Mucosa of gallbladder (tissue), 1 donor: ENCODE measurements at regions not wholly inside any gene's neighbourhood (a gene's known extent, or its start where the extent isn't known, plus 50 kb on each side); places are given as distances from the start of the nearest gene placed in this dataset.
"Not testable (repeated sequence)": the region's sequence is repeated elsewhere in the genome, so short reads cannot be mapped to it uniquely, and the experiment has no call there.

Experiments
- DNase-seq: peaks from one replicate; pipeline ENCODE4 v3.0.0-alpha.2; 2020; ENCODE audit warnings: low spot score
- donor health status: DM: no; HTN: no; CAD: no.

DNA sequence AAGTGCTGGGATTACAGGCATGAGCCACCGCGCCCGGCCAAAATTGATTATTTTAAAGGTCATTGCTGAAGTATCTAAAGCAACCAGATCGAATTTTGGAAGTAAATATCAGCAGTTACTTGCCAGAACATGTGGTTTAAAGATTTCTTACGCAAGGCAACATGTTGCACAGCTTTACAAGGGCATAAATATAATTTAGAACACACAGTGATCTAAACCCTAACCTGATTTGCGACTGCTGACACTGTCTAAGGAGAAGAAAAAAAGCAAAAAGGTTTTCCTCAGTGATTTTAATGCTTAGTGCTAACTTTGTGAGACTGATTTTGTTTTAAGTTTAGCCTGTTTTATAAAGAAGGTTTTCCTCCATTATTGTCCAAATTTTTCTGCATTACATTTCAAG, 569.9 kb upstream of the LINC00305 start:
- no peak for DNase-seq

DNA sequence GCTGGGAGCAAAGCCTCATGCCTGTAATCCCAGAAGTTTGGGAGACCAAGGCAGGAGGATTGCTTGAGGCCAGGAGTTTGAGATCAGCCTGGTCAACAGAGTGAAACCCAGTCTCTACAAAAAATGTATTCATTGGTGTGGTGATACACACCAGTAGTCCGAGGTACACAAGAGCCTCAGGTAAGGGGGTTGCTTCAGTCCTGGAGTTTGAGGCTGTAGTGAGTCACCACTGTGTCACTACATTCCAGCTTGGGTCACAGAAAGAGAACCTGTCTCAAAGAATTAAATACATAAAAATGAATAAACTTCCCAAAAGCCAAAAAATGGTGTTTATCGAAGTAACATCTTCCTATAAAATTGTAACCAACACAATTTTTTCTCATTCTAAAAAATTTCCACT, 568.1 kb upstream of the LINC00305 start:
- no peak for DNase-seq

DNA sequence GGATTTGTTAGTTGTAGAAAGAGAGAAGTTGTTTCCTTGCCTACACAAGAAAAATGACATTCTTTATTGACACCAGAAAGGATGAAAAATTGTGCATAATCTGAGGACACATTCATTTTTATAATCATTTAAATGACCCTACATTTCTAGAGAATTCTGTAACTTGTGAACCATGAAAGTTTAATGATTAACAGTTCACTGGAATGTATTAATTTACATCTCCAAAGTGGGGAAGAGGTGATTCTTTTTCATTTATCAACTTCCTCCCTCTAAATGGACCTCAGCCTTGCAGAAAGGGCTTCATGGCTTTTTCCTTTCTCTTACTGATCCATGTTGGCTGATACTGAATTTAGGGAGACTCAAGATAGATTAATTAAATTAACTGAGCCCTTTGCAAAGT, 565.2 kb upstream of the LINC00305 start:
- DNase-seq = no peak

DNA sequence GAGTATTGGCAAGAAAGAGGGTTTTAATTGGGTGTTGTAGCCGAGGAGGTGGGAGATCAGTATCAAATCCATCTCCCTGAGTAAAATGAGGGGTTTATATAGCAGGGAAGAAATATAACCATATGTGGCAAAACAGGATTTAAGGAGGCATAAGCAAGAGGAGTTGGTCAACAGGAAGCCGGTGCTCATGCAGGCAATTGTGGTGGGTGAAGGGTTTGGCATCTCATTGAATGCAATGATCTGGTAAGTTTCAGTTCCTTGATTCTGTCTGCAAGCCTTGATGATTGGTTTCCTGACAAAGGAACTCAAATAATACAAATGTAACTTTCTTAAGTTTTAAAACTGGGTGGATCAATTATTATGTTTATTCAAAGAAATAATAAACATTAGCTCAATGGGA, 564.4 kb upstream of the LINC00305 start:
- DNase-seq = no peak

DNA sequence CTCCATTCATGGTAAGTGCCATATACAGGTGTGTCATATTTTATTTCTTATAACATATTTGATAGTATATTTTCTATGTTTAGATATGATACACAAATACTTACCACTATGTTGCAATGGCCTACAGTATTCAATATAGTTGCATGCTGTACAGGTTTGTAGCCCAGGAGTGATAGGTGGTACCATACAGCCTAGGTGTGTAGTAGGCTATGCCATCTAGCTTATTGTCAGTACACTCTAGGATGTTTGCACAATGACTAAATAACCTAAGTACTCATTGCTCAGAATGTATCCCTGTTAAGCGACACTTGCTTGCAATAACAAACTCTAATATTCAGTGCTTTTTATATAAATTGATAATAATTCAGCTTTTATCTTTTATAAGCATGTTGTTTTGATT, 563.1 kb upstream of the LINC00305 start:
- no peak for DNase-seq

DNA sequence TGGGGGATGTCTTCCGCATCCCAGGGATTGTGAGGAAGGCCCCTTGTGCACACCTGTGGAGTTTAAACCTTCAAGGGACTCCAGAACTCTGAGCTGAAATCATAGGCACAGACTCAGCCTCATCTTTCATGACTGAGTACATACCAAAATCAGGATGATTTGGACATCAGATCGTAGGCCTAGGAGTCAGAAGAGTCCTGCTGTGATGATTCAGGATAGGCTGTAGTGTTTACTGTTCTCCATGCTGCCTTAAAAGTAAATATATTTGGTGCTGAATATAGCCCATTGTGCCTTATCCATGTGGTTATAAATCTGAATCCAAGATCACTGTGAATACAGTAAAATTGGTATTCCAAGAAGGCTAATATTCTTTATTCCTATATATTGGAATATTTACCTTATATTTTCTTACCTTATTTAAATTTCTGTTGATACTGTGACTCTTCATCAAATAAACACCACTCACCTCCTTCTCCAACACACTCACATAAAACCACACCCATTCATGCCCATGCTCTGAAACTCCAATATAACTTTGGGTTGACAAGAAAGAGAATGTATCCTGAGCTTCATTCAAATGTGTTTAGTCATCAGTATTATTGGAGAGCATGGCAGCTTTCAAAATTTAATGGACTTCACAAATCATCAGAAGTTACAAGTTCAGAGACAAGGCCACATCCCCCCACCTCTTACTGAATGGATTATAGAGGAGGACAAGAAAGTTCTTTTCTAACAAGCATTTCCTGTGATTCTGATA, 561.4 kb upstream of the LINC00305 start:
- no peak for DNase-seq

DNA sequence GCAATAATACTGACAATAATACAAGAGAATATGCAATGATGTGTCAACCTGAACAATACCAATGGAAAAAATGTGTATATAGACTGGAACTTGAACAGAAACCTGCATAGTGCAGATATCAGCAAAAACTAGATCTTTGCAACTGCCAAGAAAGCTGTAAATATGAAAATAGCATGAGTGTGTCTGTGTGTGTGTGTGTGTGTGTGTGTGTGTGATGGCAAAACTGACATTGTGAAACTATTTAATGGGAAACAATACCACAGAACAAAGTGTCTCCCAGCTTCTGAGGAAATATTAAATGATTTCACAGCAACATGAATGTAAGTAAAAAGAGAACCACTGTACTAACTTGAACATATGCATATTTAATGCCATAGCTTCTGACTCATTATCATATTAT, 558.2 kb upstream of the LINC00305 start:
- DNase-seq = no peak

DNA sequence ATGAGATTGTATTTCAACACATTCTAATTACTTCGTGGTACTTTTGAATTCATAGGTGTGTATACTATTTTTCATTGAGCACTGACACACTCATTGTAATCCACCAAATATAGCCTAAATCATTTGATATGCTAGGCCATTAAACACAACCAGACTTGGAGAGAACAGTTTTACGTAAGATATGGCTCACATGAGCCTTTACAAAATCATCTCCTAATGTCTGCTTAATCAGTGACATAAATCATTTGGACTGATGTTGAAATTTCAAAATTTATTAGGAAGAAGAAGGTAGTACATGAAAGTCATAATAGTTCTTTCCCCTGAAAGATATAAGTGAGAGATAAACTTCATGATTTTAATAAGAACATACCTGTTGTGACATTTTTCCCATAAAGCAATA, 550.2 kb upstream of the LINC00305 start:
- no peak for DNase-seq

DNA sequence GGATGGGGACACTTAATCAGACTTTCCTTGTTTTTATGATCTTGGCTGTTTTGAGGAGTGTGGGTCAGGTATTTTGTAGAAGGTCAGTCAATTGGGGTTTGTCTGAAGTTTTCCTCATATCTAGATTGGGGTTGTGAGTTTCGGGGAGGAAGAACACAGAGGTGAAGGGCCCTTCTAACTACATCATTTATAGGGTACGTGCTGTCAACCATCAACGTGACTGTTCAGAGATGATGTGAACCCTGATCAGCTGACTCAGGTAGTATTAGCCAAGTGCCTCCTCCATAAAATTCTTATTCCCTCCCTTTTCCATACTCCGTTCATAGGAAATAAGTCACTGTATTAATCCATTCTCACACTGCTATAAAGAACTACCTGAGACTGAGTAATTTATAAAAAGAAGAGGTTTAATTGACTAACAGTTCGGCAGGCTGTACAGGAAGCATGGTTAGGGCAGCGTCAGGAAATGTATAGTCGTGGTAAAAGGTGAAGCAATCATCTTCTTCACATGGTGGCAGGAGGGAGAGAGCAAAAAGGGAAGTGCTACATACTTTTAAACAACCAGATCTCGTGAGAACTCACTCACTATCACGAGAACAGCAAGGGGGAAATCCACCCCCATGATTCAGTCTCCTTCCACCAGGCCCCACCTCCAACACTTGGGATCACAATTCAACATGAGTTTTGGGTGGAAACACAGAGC, 547.1 kb upstream of the LINC00305 start:
- no peak for DNase-seq

DNA sequence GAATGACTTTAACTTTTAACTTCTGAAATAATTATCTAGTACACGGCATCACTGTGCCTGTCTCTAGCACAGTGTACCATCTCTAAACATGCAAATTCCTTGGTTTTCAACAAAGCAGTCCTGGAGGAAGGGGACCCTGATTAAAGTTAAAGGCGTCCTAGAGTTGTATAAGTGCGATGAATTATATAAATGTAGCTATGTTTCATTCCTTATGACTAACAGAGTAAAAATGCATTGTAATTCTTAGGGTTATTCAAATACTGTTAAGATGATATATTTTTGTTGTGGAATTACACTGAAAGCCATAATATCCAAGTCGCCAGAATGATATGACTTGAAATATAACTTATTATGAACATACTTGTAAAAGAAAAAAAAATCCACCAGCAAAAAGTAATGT, 544.9 kb upstream of the LINC00305 start:
- no peak for DNase-seq

DNA sequence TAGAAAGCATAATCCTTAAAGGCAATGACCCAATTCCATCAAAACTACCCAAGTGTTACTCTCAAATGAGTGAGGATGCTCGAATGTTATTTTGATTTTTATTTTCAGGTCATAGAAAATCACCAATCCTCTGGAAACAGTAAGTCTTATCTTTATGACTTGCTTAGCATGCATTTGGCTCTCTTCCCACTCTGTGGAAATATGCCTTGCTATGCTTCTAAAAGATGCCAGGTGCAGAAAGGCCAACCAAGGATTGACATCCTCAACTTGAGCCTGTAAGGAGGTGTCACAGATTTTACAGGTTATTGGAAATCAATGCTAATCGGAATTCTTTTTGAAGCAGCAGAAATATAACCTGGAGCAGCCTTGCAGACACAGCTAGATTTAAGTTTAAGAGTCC, 543.9 kb upstream of the LINC00305 start:
- no peak for DNase-seq

DNA sequence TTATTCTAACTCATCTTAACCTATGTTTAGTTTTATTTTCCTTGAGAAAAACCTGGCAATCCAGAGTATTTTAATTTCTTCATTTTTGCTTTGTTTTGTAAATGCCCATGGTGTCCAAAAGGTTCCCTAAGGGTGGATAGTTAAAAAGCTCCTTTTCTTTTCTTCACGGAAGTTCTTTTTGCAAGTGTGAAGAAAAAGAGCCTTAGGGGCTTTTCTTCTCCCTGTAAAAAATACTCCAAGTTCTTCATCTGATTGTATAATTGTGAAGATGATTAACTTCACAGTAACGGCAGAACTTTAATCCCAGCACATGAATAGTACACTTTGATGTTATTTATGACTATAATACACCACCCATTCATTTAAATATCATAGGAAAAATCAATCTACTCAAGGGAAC, 530.2 kb upstream of the LINC00305 start:
- DNase-seq = no peak

DNA sequence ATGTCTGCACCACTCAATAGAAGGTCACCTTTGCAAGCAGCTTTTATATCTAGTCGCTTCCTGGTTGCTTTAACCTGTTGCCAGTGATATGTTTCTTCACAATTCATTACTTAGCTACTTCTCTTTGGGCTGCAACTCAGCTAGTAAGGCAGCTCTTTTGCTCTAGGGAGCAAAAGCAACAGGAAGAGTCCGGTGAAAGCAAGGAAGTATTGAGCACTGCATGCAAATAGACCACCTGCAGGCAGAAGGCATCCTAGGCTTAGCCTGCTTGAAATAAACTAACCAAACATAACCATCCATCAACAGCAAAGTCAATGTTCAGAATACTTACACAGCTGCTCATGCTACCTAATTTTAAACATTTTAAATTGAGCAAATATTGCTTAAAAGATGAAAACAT, 529.2 kb upstream of the LINC00305 start:
- no peak for DNase-seq

DNA sequence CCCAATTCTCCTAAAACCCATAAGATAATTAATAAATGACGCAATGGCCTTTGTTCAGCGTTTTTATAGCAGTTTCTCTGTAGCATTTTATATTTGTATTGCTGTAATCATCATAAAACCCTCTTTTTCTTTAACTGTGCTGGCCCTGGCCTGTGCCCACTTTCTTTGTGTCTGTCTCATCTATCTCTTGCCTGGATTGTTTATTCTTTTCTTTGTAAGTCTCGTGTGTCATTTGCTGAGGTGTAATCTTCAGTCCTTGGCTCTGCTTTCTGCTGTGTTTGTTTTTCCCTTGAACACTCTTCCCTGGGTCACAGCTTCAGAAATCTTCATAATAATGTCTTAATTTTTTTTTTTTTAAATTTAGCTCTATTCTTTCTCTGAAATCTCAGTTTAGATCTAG, 525.8 kb upstream of the LINC00305 start:
- no peak for DNase-seq

DNA sequence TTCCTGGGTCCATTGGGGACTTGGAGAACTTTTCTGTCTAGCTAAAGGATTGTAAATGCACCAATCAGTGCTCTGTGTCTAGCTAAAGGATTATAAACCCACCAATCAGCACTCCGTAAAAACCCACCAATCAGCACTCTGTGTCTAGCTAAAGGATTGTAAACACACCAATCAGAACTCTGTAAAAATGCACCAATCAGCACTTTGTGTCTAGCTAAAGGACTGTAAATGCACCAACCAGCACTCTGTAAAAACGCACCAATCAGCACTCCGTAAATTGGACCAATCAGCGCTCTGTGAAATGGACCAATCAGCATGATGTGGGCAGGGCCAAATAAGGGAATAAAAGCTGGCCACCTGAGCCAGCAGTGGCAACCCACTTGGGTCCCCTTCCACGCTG, 522.4 kb upstream of the LINC00305 start:
- not testable (repeated sequence) for DNase-seq

DNA sequence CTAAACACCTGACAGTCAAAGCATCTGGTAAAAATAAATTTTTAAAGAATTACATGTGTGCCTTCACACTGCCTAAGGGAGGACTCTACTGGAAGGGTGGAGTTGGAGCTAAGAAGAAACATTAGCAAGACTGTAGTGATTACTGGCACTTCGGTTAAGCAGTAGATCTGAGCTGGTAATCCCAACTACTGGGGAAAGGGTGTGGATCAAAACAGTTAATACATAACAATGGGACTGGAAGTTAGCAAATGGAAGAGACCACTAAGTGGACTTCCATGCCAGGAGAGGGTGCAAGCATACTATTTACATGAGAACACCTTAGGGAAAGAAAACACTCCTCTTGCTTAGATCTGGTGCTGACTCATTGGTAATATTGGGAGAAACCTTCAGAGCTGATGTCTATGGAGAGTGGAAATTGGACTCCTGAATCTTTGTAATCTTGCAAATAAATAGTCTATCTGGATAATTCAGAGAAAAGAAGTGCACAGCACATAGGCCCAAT, 519.6 kb upstream of the LINC00305 start:
- DNase-seq = no peak

DNA sequence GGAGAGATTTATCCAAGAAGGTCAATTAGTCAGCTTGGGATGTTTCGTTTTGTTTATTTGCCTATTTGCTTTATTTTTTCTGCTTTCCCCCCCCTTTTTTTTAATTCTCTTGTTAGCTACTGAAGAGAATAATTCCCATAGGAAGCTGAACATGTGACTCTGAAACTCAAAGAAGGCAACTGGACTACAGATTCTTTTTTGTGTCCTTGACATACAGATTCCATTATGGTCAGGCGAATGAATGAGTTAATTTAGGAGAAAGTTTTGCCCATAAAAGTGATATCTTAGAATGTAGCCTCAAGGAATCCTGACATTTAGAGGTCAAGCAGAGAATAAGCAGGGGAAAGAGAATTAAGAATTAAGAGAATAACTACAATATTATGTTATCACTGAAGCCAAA, 514.2 kb upstream of the LINC00305 start:
- DNase-seq = no peak

DNA sequence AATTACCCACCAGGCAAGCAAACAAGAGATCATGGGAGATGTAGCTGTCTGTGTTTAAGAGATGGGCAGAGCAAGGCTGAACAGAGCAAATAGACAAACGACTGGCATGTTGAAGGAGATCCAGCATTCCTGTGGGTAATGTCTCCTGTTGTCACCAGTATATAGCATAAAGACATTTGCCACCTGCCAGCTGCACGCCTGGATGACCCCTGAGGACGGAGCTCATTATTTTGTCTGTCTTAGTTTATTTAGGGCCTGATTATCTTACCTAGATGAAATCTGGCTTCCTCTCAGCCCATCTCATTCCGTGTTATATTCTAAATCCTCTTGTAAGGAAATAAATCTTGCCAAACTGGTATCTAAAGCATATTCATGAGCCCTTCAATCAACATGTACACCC, 510.3 kb upstream of the LINC00305 start:
- no peak for DNase-seq

DNA sequence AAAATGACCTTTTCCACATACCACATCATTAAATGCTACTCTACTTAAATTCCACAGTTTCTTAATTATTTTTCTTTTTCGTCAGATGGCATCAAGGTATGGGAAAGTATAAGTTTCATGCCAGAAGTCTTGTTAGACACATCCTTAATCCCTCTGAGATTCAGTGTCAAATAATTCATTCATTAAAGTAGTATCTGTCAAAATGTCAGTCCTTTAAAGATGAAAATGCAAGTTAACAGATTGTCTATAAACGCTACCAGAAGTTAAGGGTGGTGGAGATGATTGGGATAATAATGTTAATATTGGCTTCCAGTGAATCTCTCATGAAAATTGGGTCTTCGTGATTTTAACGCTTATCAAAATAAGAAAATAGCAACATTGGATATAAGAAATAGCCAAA, 504.2 kb upstream of the LINC00305 start:
- no peak for DNase-seq

DNA sequence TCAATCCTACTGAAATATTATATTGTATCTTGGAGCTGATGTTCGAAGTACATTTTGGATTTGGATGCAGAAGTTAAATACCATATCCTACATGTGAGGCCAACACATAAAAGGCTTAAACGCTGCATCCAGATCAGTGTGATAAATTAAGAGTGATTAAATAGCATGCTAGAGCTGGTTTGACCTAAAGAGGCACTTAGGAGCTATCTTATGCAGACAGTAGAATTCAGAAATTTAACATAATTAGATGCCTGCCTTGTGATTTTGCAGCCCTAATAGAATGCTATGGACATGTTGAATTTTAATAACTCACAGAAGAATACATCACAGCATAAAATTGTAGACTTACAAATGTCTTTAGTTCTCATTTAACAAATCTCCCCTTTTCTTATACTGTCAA, 501.2 kb upstream of the LINC00305 start:
- DNase-seq = no peak

DNA sequence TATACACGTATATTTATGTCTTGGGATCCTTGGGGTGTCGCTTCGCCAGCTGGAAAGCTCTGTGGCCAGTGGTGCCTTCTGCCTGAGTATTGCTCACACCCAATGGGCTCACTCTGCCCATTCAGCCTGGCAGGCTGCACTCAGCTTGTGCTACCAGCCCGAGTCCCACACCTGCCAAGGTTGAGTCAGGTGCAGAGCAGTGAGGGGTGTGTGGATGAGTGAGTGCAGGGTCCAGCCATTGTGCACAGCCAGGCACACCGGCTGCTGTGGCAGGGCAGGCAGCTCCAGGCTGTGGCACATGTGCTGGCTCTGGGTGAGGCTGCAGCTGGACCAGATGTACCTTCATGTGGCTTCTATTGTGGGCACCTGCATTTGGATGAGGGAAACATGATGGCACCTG, 496.9 kb upstream of the LINC00305 start:
- DNase-seq = no peak

DNA sequence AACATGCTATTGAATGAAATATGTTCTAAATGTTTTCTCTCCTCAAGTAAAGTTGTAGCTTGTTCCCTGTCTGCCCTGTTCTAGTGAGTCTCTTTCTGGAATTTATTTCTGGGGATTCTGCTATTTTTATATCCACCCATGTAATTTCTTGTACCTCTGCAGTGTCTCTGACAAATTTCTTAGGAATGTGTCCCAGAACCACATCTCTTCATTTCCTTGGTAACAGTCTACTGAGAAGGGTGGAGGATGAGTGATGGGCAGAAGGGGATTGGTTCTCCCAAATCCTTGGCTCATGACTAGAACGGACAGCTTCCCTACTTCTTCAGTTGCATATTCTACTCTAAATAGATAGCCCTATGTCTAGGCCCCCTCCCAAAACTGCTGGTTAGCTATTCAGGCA, 490.6 kb upstream of the LINC00305 start:
- DNase-seq = no peak

DNA sequence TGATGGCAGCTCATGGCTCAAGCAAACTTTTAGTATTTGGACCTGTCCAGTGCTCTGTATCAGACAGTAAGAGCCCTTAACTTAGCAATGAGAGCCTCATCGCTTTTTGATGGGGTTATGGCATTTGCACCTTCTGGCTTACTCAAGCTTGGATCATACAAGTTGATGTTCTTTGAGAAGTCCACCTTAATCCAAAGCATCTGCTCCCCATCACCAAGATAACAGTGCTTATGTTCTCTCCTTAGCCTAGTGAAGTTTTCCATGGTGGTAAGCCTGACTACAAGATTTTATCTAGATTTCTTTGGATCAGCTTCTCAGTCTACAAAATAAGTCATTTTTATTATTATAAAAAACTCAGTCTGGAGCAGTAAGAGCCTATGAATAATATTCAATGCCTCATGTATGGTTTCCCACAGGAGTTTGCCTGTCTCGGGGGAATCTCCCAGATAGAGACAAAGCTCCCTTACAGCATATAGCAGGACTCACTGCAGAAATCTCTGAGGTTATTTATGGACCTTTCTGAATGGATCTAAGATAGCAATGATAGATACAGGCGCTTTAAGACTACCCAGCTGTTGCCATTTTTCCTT, 472.2 kb upstream of the LINC00305 start:
- no peak for DNase-seq
